Skin epidermis (tissue), 12 donors: ENCODE measurements at regions not wholly inside any gene's neighbourhood (a gene's known extent, or its start where the extent isn't known, plus 50 kb on each side); places are given as distances from the start of the nearest gene placed in this dataset.

Experiments
- H3K27ac ChIP-seq, 21 experiments: fragments of 200-600 bp; sonication (generic) in 11 of 21; one replicate each; pipeline ENCODE4 v1.5.0; 2020; ENCODE audit warnings: mild to moderate bottlenecking in 3 of 21, inconsistent platforms in 2 of 21, moderate library complexity in 2 of 21
- H3K4me3 ChIP-seq, 7 experiments: fragments of 200-600 bp; sonication (generic) in 2 of 7; one replicate each; pipeline ENCODE4 v1.5.0; 2020; ENCODE audit warnings: inconsistent platforms in 2 of 7, mild to moderate bottlenecking in 2 of 7, moderate library complexity in 1 of 7

- no peak overlapping the region for H3K4me3 ChIP-seq
- H3K27ac ChIP-seq: no peak overlapping the region
Observed at GRCh38 chr10:25661632-25662031, 272.4 kb upstream of the MYO3A start.

DNA sequence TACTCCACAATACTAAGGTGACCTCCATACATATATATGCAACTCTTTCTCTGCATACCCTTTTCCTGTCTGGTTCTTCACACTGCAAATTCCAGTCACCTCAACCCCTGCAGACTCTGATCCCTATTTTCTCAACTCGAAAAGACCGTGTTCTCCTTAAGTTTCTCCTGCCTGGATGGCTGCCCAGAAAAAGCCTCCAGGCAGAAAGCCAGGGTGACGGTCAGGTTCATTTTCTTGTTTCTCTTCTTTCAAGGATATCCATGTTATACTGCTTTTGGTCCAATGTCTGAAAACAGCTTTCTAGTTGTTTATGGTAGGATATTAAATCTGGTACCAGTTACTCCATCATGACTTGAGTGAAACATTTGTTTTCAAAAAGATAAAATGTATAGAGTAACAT, 267.8 kb upstream of the MYO3A start:
- H3K27ac ChIP-seq: no peak overlapping the region

DNA sequence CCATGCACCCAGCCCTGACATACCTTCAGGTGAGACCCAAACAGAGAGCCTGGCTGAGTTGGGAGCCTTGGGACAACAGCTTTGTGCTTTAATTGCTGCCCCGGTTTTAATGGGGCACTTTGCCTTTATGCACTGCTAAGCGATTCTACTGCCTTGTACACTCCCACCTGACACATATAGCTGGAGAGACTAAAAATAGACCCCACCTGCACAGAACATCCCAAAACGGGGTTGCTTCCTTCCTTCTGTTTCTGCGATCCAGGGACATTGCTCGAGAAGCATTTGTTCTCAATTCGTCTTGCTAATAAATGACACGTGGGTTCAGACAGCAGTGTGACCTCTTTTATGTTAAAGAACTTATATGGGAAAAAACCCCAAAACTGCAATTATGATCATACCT, 258.8 kb upstream of the MYO3A start:
- Histone ChIP-seq H3K4me3 (no peak overlapping the region), H3K27ac (no peak overlapping the region)

More for the DNA sequence above, 267.8 kb upstream of the MYO3A start:
- H3K4me3 ChIP-seq: no peak overlapping the region

- Histone ChIP-seq H3K27ac (no peak overlapping the region), H3K4me3 (no peak overlapping the region)
Observed at GRCh38 chr10:25675615-25676014, 258.4 kb upstream of the MYO3A start.

DNA sequence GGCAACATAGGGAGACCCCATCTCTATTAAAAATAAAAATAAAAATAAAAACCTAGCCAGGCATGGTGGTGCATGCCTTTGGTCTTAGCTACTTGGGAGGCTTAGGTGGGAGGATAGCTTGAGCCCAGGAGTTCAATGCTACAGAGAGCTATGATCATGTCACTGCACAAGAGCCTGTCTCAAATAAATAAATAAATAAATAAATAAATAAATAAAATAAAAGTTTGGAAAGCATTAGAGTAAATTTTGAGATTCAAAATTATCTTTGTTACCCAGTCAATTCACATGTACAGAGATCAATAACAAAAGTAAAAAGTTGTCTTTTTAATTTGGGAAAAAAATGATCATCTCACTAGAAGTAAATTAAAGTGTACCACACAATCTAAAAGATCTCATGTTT, 255.8 kb upstream of the MYO3A start:
- H3K4me3 ChIP-seq: no peak overlapping the region
- no peak overlapping the region for H3K27ac ChIP-seq

DNA sequence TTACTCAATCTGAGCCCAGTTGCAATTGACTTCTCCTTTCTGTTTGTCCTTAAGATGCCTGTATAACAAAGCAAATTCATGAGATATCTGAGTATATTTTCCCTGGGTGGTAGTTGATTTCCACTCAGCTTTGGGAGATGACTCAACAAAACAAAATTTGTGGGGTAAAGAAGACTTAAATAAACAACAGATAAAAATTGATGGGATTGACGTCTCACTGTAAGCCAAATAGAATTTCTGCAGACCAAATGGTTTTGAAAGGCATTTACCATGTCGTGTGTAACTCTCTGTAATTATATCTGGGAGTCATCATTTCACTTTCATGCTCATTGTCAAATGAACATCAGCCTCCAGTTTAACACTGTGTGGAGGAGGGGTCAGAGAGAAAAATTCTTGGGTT, 255.4 kb upstream of the MYO3A start:
- no peak overlapping the region for H3K4me3 ChIP-seq
- H3K27ac ChIP-seq: no peak overlapping the region

GRCh38 chr10:25682203-25682851, 251.7 kb upstream of the MYO3A start:
- peak overlapping the region in 3 of 21 experiments; percentile 3 to 36 (median 26) for H3K27ac ChIP-seq
- H3K4me3 ChIP-seq: no peak overlapping the region

- Histone ChIP-seq H3K27ac (no peak overlapping the region), H3K4me3 (no peak overlapping the region)
Observed at GRCh38 chr10:25683344-25683743, 250.7 kb upstream of the MYO3A start.

DNA sequence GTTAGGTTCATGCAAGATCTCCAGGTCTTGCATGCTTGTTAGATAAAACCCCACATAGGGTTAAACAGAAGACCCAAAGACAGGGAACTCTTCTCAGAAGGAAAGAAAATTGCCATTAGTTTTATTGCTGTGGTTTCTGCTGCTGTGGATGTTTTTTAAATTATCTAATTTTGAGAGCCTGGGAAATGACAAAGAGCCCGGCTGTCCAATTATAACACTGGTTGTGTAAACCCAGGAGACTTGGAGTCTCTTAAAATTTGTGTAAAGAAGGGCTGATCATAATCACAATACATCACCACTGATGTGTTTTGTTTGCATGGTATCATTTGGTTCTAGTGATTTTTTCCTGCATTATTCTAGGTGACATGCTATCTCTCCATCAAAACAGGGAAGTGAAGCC, 246.5 kb upstream of the MYO3A start:
- no peak overlapping the region for H3K4me3 ChIP-seq
- H3K27ac ChIP-seq: no peak overlapping the region

DNA sequence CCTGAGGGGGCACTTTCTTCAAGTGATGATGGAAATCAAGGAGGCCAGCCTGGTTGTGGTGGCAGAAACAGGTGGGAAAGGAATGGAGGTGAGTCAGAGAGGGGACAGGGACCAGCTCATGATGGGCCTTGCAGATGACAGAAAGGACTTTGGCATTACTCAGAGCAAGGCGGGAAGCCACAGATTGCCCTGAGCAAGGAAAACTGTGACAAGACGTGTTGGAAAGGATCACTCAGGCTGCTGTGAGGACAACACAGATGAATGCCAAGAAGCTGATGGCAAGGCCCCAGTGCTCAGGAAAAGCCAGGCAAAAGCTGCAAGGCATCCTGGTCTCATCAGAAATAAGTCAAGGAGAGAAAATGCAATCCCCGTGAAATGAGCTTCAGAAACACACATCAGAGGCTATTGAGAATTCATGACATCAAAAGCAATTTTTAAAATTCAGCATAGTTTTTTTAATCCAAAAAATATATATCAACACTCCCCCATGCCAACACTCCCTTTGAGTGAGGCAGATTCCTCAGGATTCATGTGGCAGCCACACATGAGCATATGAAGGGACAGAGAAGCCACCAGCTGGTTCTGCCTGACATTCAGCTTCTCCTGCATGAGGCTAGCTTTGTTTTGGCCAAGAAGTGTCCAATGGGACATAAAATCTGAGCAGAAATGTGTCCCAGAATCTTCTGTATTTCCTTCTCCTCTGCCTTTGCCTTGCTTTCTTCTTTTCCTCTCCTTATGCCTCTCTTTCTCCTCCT, 244.5 kb upstream of the MYO3A start:
- Histone ChIP-seq H3K27ac (no peak overlapping the region), H3K4me3 (no peak overlapping the region)

- H3K4me3 ChIP-seq: no peak overlapping the region
- H3K27ac ChIP-seq: no peak overlapping the region
Observed at GRCh38 chr10:25692761-25693160, 241.3 kb upstream of the MYO3A start.

DNA sequence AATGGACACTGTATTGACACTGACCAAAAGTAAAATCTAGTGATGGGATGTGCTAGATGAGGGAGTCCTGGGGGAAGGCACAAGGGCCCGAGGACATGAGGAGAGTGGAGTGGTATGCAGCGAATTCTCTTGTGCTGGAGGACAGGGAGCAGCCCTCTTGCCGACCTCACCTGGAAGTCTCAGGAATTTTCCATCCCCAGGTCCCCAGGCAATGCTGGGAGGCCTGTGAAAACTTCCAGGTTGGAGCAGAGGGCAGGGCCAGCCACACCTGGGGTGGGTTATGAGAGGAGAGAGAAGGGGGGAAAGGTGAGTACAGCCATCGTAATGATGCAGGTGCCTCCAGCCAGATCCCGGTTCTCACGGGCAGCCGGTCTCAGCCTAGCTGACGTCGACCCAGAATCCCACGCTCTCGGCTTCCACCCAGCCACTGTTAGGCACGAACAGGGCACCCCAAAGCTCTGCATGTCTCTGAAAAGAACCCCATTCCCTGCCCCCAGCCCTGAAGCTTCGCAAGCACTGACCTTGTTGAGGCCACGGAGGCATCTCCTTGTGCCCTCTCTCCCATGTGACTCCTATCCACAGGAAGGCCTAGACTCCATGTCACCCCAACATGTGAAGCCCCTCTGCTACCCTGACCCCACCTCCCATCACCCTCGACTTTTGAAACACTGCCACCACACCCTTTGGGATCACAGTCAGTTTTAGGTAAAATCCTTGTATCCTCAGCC, 239.7 kb upstream of the MYO3A start:
- Histone ChIP-seq H3K27ac (no peak overlapping the region), H3K4me3 (no peak overlapping the region)

DNA sequence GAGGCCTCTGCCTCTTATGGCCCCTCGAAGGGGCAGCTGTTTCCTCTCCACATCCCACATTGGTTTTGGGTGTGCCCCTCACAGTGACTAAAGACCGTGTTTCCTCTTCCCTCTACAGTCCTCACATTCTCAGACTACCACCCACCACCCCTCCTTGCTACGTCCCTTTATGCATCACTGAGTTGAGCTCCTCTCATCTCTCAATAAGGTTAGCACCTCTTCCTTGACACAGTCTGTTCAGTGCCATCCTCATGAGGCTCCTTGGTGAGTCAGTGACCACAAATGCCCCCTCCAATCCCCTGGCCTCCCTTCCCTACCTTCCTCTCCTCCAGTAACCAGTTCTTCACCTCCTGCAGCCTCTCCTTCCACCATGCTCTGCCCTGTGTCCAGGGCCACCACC, 239.1 kb upstream of the MYO3A start:
- Histone ChIP-seq H3K27ac (no peak overlapping the region), H3K4me3 (no peak overlapping the region)

GRCh38 chr10:25695586-25695985, 238.4 kb upstream of the MYO3A start:
- Histone ChIP-seq H3K27ac (no peak overlapping the region), H3K4me3 (no peak overlapping the region)

GRCh38 chr10:25696013-25696708, 237.9 kb upstream of the MYO3A start:
- Histone ChIP-seq H3K4me3 (no peak overlapping the region), H3K27ac (no peak overlapping the region)

- Histone ChIP-seq H3K4me3 (no peak overlapping the region), H3K27ac (no peak overlapping the region)
Observed at GRCh38 chr10:25697412-25697811, 236.6 kb upstream of the MYO3A start.

GRCh38 chr10:25698638-25699037, 235.4 kb upstream of the MYO3A start:
- H3K27ac ChIP-seq: no peak overlapping the region
- H3K4me3 ChIP-seq: no peak overlapping the region

- H3K4me3 ChIP-seq: no peak overlapping the region
- H3K27ac ChIP-seq: no peak overlapping the region
Observed at GRCh38 chr10:25699631-25700030, 234.4 kb upstream of the MYO3A start.

GRCh38 chr10:25701652-25702051, 232.4 kb upstream of the MYO3A start:
- Histone ChIP-seq H3K27ac (no peak overlapping the region), H3K4me3 (no peak overlapping the region)

DNA sequence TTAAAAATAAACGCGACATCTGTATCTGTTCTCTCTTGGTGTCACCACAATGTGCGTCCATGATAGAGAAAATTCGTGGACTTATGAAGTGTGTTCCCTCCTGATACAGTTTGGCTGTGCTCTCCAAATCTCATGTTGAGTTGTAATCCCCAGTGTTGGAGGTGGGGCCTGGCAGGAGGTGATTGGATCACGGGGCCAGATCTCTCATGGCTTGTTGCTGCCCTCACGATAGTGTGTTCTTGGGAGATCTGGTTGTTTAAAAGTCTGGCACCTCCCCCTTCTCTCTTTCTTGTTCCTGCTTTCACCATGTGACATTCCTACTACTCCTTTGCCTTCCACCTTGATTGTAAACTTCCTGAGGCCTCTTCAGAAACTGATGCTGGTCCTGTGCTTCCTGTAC, 229.4 kb upstream of the MYO3A start:
- Histone ChIP-seq H3K27ac (no peak overlapping the region), H3K4me3 (no peak overlapping the region)
